Ectodermal cell (in vitro differentiated cells): ENCODE measurements at regions not wholly inside any gene's neighbourhood (a gene's known extent, or its start where the extent isn't known, plus 50 kb on each side); places are given as distances from the start of the nearest gene placed in this dataset.
"Not testable (repeated sequence)": the region's sequence is repeated elsewhere in the genome, so short reads cannot be mapped to it uniquely, and the experiment has no call there.

Experiments
- H3K27ac ChIP-seq: 2 replicates; pipeline ENCODE4 v1.7.0; 2013; ENCODE audit warnings: mild to moderate bottlenecking, low read depth, low read length; ENCODE audit not compliant: insufficient read depth, poor library complexity, severe bottlenecking
- H3K27me3 ChIP-seq: 2 replicates; pipeline ENCODE4 v1.7.0; 2013; ENCODE audit warnings: mild to moderate bottlenecking, low read length; ENCODE audit not compliant: insufficient read depth, control insufficient read depth, poor library complexity, severe bottlenecking
- H3K36me3 ChIP-seq: one replicate; pipeline ENCODE4 v1.7.0; 2013; ENCODE audit warnings: low read length; ENCODE audit not compliant: control insufficient read depth, insufficient read depth
- H3K4me1 ChIP-seq: one replicate; pipeline ENCODE4 v1.7.0; 2013; ENCODE audit warnings: low read length; ENCODE audit not compliant: control insufficient read depth, insufficient read depth
- H3K4me3 ChIP-seq: 2 replicates; pipeline ENCODE4 v1.7.0; 2013; ENCODE audit warnings: low read depth, low read length, control low read depth; ENCODE audit not compliant: insufficient read depth
- H3K9me3 ChIP-seq: 2 replicates; pipeline ENCODE4 v1.7.0; 2013; ENCODE audit warnings: mild to moderate bottlenecking, low read length, moderate library complexity; ENCODE audit not compliant: control insufficient read depth
- WGBS, 2 experiments: methylation state at CpG; one replicate each; pipeline ENCODE4 v1.1.7; 2013; ENCODE audit warnings: missing lambda C conversion rate in 2 of 2; 5-methylcytosine and 5-hydroxymethylcytosine counted together

DNA sequence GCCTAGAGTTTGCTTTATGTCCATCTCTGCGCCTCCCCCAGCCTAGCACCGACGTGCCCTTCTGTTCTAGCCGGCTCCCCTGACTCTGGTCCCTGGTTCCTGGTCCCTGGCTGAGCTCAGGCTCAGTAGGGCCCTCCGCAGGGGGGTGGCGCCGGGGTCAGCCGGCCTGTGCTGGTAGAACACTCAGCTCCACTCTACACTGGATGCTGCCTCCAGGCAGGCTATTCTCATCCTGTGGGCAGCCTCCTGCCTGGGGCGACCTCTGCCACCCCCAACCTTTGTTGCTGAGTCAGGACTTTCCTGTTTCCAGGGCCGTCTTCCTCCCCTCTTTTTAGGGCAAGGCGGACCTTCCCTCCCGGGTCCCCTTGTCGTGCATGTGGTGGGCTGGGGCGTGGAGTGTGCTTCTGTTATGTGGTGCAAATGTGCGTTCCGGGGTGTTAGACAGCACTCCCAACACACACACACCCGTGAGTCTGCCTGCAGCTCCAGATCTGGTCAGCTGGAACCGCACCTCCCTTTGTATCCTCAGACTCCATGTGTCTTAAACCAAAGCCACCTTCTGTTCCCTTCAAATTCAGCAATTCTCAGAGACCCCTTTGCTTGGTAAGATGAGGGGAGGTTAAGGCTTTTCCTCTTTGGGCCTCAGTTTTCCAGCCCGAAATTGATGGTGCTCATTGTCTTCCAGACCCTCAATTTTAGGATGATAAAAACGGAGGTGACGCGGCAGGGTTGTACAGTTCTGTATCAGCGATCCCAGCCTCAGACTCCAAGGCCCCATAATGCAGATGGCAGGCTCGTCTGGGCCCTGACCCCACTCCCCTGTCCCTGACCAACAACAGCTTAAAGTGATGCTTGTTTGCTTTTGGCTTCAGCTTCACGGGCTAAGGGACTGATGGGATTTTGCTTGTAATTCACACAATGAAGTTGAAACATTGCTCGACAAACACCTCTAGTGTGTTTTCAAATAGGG, 1327.9 kb downstream of the BRD1 start:
- Histone ChIP-seq H3K27me3 (no peaks in the 10 kb centered on the region), H3K36me3 (no peaks in the 10 kb centered on the region), H3K4me3 (no peak overlapping the region), H3K27ac (no peak overlapping the region), H3K4me1 (peaks cover 31% of the 10 kb centered on the region), H3K9me3 (no peaks in the 10 kb centered on the region)
- WGBS, 2 experiments = 86 to 88% methylated on average over 23 to 26 of the region's 26 CpGs

DNA sequence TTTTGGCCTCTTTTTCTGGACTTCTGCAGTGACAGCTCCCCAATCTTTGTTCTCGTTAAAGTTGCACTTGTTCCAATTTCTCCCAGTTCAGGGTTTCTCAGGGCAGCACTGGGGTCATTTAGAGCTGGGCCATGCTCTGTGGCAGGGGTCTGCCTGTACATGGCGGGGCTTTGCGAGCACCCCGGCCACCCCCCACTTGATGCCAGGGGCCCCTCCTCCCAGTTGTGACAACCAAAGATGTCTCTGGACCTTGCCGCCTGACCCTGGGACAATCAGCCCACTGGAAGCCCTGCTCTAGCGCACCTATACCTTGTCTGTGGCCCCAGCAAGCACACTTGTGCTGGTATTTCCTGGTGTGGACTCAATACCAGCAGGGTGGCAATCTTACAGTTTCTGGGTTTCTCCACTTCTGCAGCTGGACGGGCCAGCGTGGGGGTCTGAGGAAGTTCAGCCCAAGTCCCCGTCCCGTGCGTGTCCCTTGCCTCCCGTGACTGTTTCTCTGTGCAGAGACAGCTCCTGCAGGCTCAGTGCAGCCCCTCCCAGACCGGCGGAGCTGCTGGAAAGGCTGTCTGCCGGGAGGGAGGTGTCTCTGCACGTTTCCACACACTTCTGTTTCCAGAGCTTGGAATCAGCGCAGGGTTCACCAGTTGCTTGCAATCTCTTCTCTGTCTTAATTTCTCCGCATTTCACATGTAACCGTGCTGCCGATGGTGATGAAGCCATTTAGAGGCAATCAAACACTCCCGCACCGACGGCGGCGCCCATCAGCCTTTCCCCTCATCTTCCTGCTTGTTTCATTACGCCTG, 1328.9 kb downstream of the BRD1 start:
- Histone ChIP-seq H3K4me3 (no peak overlapping the region), H3K4me1 (peaks cover 33% of the 10 kb centered on the region), H3K27ac (no peak overlapping the region), H3K9me3 (no peaks in the 10 kb centered on the region), H3K27me3 (no peaks in the 10 kb centered on the region), H3K36me3 (no peaks in the 10 kb centered on the region)
- WGBS, 2 experiments = 82 to 86% methylated on average over 26 of the region's 26 CpGs

DNA sequence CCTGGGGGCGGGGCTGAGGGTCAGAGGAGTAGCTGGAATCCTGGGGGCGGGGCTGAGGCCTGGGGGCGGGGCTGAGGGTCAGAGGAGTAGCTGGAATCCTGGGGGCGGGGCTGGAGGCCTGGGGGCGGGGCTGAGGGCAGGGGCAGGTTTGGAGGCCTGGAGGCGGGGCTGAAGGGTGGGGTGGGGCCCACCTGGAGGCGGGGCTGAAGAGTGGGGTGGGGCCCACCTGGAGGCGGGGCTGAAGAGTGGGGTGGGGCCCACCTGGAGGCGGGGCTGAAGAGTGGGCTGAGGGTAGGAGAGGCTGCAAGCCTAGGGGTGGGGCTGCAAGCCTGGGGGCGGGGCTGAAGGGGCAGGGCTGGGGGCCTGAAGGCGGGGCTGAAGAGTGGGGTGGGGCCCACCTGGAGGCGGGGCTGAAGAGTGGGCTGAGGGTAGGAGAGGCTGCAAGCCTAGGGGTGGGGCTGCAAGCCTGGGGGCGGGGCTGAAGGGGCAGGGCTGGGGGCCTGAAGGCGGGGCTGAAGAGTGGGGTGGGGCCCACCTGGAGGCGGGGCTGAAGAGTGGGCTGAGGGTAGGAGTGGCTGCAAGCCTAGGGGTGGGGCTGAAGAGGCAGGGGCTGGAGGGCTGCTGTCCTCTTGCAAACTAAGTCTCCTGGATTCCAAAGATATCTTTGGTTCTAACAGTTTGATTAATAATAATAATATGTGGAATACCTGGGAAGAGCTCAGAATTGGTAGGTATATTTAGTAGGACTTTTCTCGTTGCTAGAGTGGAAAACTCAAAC, 1329.7 kb downstream of the BRD1 start:
- not testable (repeated sequence) for H3K27me3 ChIP-seq, H3K4me3 ChIP-seq, H3K9me3 ChIP-seq, H3K36me3 ChIP-seq, H3K27ac ChIP-seq
- WGBS, 2 experiments = 97 to 98% methylated on average over 3 to 7 of the region's 16 CpGs
- peaks cover 33% of the 10 kb centered on the region for H3K4me1 ChIP-seq

DNA sequence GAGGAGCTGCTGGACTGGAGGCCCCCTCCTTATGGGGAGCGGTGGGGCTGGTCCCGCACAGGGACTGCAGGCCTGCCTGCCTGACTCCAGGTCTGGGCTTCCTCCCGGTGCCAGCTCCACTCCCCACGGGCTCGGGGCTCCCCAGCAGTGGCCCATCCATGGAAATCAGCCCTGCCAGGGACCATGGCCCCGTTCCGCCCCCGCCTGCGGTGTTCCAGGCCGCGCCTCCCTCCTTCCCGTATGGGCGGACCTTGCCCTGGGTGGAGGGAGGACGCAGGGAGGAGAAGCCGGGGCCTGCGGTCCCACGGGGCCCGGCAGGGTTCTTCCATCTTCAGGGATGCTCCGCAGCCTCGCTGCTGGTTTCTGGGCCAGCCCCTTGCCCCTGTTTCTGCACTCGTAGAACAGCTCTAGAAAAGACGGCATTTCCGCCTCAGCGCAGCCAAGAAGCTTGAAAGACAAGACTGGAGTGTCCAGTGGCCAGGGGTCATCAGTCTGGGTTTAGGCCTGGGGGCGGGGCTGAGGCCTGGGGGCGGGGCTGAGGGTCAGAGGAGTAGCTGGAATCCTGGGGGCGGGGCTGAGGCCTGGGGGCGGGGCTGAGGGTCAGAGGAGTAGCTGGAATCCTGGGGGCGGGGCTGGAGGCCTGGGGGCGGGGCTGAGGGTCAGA, 1330.6 kb downstream of the BRD1 start:
- Histone ChIP-seq H3K4me3 (no peak overlapping the region), H3K36me3 (no peaks in the 10 kb centered on the region), H3K9me3 (no peaks in the 10 kb centered on the region), H3K27ac (no peak overlapping the region), H3K4me1 (peaks cover 36% of the 10 kb centered on the region), H3K27me3 (peaks cover 1% of the 10 kb centered on the region)
- WGBS, 2 experiments = 92% methylated on average over 24 of the region's 30 CpGs

DNA sequence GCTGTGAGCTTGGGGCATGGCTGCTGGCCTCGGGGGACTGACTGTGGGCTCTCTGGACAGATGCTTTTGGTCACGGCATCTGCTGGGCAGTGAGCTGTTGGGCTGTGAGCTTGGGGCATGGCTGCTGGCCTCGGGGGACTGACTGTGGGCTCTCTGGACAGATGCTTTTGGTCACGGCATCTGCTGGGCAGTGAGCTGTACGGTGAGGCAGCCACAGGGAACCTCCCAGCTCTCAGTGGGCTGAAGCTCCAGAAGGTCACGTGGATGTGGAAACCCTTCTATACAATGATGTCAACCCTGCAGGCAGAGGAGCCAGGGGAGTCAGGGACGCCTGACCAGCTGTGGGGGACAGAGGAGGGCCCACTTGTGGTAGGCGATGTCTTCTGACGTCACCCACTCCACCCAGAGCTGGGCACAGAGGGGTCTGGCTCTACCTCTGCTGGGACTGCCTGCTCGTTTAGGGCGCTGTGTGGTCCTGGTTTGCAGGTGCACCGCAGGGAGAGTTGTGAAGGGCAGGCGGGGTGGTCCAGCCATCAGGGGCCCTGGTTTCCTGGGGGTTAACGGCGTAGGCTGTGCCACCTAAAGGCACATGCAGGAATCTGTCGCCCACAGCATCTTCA, 1331.3 kb downstream of the BRD1 start:
- 92 to 93% methylated on average over 16 of the region's 16 CpGs for WGBS, 2 experiments

DNA sequence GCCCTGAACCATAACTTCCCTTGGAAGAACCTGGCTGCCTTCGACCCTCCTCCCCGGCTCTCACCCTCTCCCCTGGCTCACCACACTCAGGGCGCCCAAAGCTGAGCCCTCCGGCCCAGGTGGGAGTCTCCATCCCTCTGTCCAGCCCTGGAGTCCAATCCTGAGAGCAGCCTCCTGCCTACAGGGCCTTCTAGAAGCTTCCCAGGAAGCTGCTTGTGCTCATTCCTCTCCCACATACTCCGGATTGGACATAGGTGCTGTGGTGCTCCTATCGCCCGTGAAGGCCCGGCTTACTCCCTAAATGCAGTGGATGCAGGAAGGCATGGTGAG, 1332.0 kb downstream of the BRD1 start:
- 94 to 96% methylated on average over 8 of the region's 8 CpGs for WGBS, 2 experiments
- Histone ChIP-seq H3K36me3 (no peaks in the 10 kb centered on the region), H3K27ac (no peak overlapping the region), H3K27me3 (peaks cover 15% of the 10 kb centered on the region), H3K4me3 (no peak overlapping the region), H3K9me3 (no peaks in the 10 kb centered on the region), H3K4me1 (peaks cover 44% of the 10 kb centered on the region)

More for the DNA sequence above, 1331.3 kb downstream of the BRD1 start:
- no peak overlapping the region for H3K27ac ChIP-seq
- H3K27me3 ChIP-seq = peaks cover 9% of the 10 kb centered on the region
- no peaks in the 10 kb centered on the region for H3K36me3 ChIP-seq
- H3K4me1 ChIP-seq = peaks cover 43% of the 10 kb centered on the region
- H3K4me3 ChIP-seq = no peak overlapping the region
- no peaks in the 10 kb centered on the region for H3K9me3 ChIP-seq

DNA sequence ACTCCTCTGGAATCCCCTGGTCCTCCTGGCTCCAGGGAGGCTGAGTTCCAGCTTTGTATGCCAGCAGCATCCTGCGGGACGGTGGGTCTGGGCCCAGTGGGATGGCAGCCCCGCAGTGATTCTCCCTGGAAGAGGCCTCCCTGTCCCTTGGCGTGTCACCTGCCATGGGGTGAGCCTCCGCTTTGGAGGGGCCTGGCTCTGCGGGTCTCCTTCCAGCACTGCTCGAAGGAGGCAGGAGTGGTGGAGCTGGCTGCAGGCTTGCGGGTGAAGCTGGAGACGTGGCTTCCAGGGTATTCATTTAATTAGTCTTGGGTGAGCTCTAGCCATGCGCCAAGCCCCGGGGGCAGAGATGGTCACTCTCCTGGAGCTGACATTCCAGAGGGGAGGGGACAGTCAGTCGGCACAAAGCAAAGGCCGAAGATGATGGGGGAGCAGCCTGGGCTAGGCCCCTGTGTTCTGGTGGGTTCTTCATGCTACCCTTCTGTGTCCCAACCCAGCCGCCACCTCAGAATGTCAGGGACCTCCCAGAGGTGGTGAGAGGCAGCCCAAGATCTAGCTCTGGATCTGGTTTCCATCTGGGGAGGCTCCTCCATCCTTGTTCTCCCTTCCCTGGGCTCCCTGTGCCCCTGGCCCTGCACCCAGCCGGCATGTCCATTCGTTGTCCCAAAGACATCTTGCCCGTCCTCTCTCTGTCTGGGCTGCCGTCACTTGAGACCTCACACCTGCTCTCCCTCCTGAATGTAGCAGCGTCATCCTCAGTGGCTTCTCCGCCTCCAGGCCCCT, 1332.5 kb downstream of the BRD1 start:
- Histone ChIP-seq H3K36me3 (no peaks in the 10 kb centered on the region), H3K9me3 (no peaks in the 10 kb centered on the region), H3K27me3 (peaks cover 21% of the 10 kb centered on the region), H3K4me1 (peaks cover 42% of the 10 kb centered on the region), H3K27ac (no peak overlapping the region), H3K4me3 (no peak overlapping the region)
- WGBS, 2 experiments = 84 to 86% methylated on average over 20 of the region's 20 CpGs

DNA sequence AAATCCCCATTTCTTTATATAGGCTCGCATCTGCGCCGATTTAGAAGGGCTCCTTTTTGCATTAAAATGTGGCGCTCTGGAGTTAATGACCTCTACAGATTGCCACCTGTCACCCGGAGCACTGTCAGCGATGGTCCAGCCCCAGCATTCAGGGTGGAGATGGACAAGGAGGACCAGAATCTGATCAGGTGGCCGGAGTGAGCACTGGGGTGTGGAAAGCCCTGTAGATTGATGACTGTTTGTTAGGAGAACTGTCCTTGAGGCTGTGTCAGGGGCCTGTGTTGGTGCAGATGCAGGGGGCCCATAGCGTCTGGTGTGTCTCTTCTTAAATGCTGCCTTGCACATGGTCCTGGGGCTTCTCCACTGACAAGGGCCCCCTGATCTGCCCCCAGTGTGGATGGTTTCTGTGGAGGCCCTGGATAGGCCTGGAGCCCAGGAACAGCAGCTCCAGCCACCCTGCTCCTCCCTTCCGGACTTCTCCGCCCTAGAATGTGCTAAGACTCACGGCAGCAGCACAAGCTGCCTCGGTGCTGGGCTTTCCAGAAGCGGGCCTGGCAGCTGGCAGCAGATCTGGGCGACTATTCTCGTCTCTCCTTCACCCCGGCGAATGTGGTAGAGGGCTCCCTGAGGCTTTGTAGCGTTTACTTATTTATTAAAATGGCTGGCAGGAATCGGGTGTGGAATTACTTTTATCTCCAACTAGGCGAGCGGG, 1333.3 kb downstream of the BRD1 start:
- Histone ChIP-seq H3K27ac (no peak overlapping the region), H3K9me3 (no peaks in the 10 kb centered on the region), H3K4me3 (no peak overlapping the region), H3K36me3 (no peaks in the 10 kb centered on the region), H3K4me1 (peaks cover 35% of the 10 kb centered on the region), H3K27me3 (peaks cover 28% of the 10 kb centered on the region)
- WGBS, 2 experiments = 93 to 94% methylated on average over 21 of the region's 21 CpGs
